IMR-90 (cell line): ENCODE measurements at regions not wholly inside any gene's neighbourhood (a gene's known extent, or its start where the extent isn't known, plus 50 kb on each side); places are given as distances from the start of the nearest gene placed in this dataset.

ENCODE experiments used
- ATAC-seq: fragments of 200-7000 bp; cut with Tn5 transposase; 2 replicates; pipeline ENCODE4 v1.9.1; 2020; ENCODE audit warnings: low read depth, mild to moderate bottlenecking, moderate library complexity
- BruUV-seq: library from RNA; stranded (reverse); fragments of 400-500 nt; replicated peaks from 2 replicates; lab custom pipeline; 2021; lab: Mats Ljungman, UMichigan
- CTCF ChIA-PET: fragments of 300-600 bp; formaldehyde crosslinking; extraction: SDS; loops from one replicate; lab custom pipeline; 2021; ENCODE audit warnings: antibody characterized with exemption; lab: Yijun Ruan, JAX
- POLR2A ChIA-PET: fragments of 300-600 bp; sonication (Branson Sonifier 250); formaldehyde crosslinking; loops from one replicate; lab custom pipeline; 2022; ENCODE audit warnings: antibody characterized with exemption; ENCODE audit not compliant: unreplicated experiment; lab: Charles Lee
- DNase-seq: peaks from one replicate; pipeline ENCODE4 v3.0.0; 2013
- H2AFZ ChIP-seq: replicated peaks from 2 replicates; pipeline ENCODE3; 2013; ENCODE audit warnings: low read length, mild to moderate bottlenecking; ENCODE audit not compliant: poor library complexity
- H2AK5ac ChIP-seq: 2 replicates; pipeline ENCODE4 v1.6.1; 2013; ENCODE audit warnings: low read depth, low read length, inconsistent platforms
- H2AK9ac ChIP-seq: replicated peaks from 2 replicates; pipeline ENCODE3; 2013; ENCODE audit warnings: mild to moderate bottlenecking, low read depth, low read length, moderate library complexity; ENCODE audit not compliant: poor library complexity
- H2BK120ac ChIP-seq: 2 replicates; pipeline ENCODE4 v1.6.1; 2013; ENCODE audit warnings: low read depth, low read length, inconsistent platforms
- H2BK15ac ChIP-seq: 3 replicates; pipeline ENCODE4 v1.6.1; 2013; ENCODE audit warnings: low read depth, low read length, inconsistent platforms
- H2BK20ac ChIP-seq: 2 replicates; pipeline ENCODE4 v1.6.1; 2013; ENCODE audit warnings: low read depth, mild to moderate bottlenecking, inconsistent platforms, low read length, moderate library complexity
- H2BK5ac ChIP-seq: 2 replicates; pipeline ENCODE4 v1.6.1; 2013; ENCODE audit warnings: mild to moderate bottlenecking, low read depth, low read length, inconsistent platforms; ENCODE audit not compliant: poor library complexity, severe bottlenecking
- H3K14ac ChIP-seq: replicated peaks from 2 replicates; pipeline ENCODE4 v1.6.1; 2013; ENCODE audit warnings: low read depth, low read length, inconsistent platforms
- H3K18ac ChIP-seq: 2 replicates; pipeline ENCODE4 v1.6.1; 2013; ENCODE audit warnings: low read depth, low read length, control low read depth
- H3K23ac ChIP-seq: 2 replicates; pipeline ENCODE4 v1.6.1; 2013; ENCODE audit warnings: low read depth, low read length, inconsistent platforms
- H3K27ac ChIP-seq: 2 replicates; pipeline ENCODE4 v1.5.1; 2013; ENCODE audit warnings: mild to moderate bottlenecking, control low read depth, low read length; ENCODE audit not compliant: insufficient read depth
- H3K27me3 ChIP-seq: 2 replicates; pipeline ENCODE4 v1.6.1; 2013; ENCODE audit warnings: low read length; ENCODE audit not compliant: control insufficient read depth, insufficient read depth
- H3K36me3 ChIP-seq: 2 replicates; pipeline ENCODE4 v1.6.1; 2013; ENCODE audit warnings: low read length, mixed read lengths; ENCODE audit not compliant: control insufficient read depth, insufficient read depth
- H3K4ac ChIP-seq: 2 replicates; pipeline ENCODE4 v1.6.1; 2013; ENCODE audit warnings: low read depth, low read length, inconsistent platforms
- H3K4me1 ChIP-seq: 2 replicates; pipeline ENCODE4 v1.6.1; 2013; ENCODE audit warnings: low read length, mixed read lengths; ENCODE audit not compliant: control insufficient read depth, insufficient read depth
- H3K4me2 ChIP-seq: 2 replicates; pipeline ENCODE4 v1.6.1; 2013; ENCODE audit warnings: low read depth, mild to moderate bottlenecking, control low read depth, low read length, moderate library complexity
- H3K4me3 ChIP-seq: 2 replicates; pipeline ENCODE4 v1.5.1; 2013; ENCODE audit warnings: low read depth, mild to moderate bottlenecking, control low read depth, low read length, moderate library complexity; ENCODE audit not compliant: insufficient read depth
- H3K56ac ChIP-seq: 2 replicates; pipeline ENCODE4 v1.6.1; 2013; ENCODE audit warnings: low read length, inconsistent platforms; ENCODE audit not compliant: insufficient read depth; ENCODE audit errors: extremely low read depth
- H3K79me1 ChIP-seq, 2 experiments: 2 replicates each; pipeline ENCODE4 v1.6.1; 2013; ENCODE audit warnings: low read length in 2 of 2, inconsistent platforms in 1 of 2, low read depth in 1 of 2
- H3K9ac ChIP-seq: 2 replicates; pipeline ENCODE4 v1.6.1; 2013; ENCODE audit warnings: low read depth, low read length, control low read depth
- H3K9me1 ChIP-seq: 2 replicates; pipeline ENCODE4 v1.6.1; 2013; ENCODE audit warnings: low read length, inconsistent platforms; ENCODE audit not compliant: insufficient read depth
- H3K9me3 ChIP-seq: 2 replicates; pipeline ENCODE4 v1.6.1; 2013; ENCODE audit warnings: low read length; ENCODE audit not compliant: control insufficient read depth, insufficient read depth
- H4K20me1 ChIP-seq: 2 replicates; pipeline ENCODE4 v1.6.1; 2013; ENCODE audit warnings: low read length, inconsistent platforms; ENCODE audit not compliant: insufficient read depth
- H4K5ac ChIP-seq: 2 replicates; pipeline ENCODE4 v1.6.1; 2013; ENCODE audit warnings: mild to moderate bottlenecking, low read depth, low read length, control low read depth
- H4K8ac ChIP-seq, 2 experiments: 2 replicates each; pipeline ENCODE4 v1.6.1; 2013; ENCODE audit warnings: low read depth in 2 of 2, low read length in 2 of 2, control low read depth in 1 of 2, inconsistent platforms in 1 of 2
- H4K91ac ChIP-seq: 2 replicates; pipeline ENCODE4 v1.6.1; 2013; ENCODE audit warnings: low read depth, low read length, inconsistent platforms; ENCODE audit not compliant: insufficient read depth
- BHLHE40 ChIP-seq: fragments of 150-350 bp; IDR thresholded peaks from 2 replicates; pipeline ENCODE4 v1.6.1; 2016; ENCODE audit warnings: mild to moderate bottlenecking, low read depth, low read length
- CEBPB ChIP-seq: IDR thresholded peaks from 2 replicates; pipeline ENCODE4 v1.6.1; 2012; ENCODE audit warnings: low read depth, low read length, improper control_type of control experiment
- CHD1 ChIP-seq: IDR thresholded peaks from 2 replicates; pipeline ENCODE4 v1.6.1; 2012; ENCODE audit warnings: low read depth, low read length, improper control_type of control experiment
- CTCF ChIP-seq: conservative IDR thresholded peaks from 2 replicates; pipeline ENCODE4 v1.5.1; 2012; ENCODE audit warnings: mild to moderate bottlenecking, low read depth, low read length, improper control_type of control experiment
- ELK1 ChIP-seq: fragments of 150-350 bp; IDR thresholded peaks from 2 replicates; pipeline ENCODE4 v1.6.1; 2016; ENCODE audit warnings: low read depth, mild to moderate bottlenecking, low read length, moderate library complexity, borderline replicate concordance
- MXI1 ChIP-seq: IDR thresholded peaks from 2 replicates; pipeline ENCODE4 v1.6.1; 2012; ENCODE audit warnings: low read depth, mild to moderate bottlenecking, low read length, moderate library complexity, borderline replicate concordance
- POLR2A ChIP-seq: IDR thresholded peaks from 2 replicates; pipeline ENCODE4 v1.6.1; 2012; ENCODE audit warnings: mild to moderate bottlenecking, low read depth, low read length
- RCOR1 ChIP-seq: IDR thresholded peaks from 2 replicates; pipeline ENCODE4 v1.6.1; 2012; ENCODE audit warnings: mild to moderate bottlenecking, low read length, improper control_type of control experiment; ENCODE audit not compliant: insufficient replicate concordance
- RFX5 ChIP-seq: IDR thresholded peaks from 2 replicates; pipeline ENCODE4 v1.8.0; 2012; ENCODE audit warnings: low read depth, mild to moderate bottlenecking, low read length, moderate library complexity
- SMC3 ChIP-seq: fragments of 150-350 bp; IDR thresholded peaks from 2 replicates; pipeline ENCODE4 v1.6.1; 2016; ENCODE audit warnings: low read depth, mild to moderate bottlenecking, antibody characterized with exemption, low read length, moderate library complexity
- WGBS, 2 experiments: methylation state at CpG; one replicate each; pipeline versions ENCODE4 v1.1.5 to v1.1.7; 2013; ENCODE audit warnings: missing lambda C conversion rate in 2 of 2; ENCODE audit not compliant: insufficient read length in 1 of 2; ENCODE audit errors: extremely low coverage in 2 of 2; 5-methylcytosine and 5-hydroxymethylcytosine counted together
- dilution Hi-C: fragments of 300-500 bp; cut with HindIII; formaldehyde crosslinking; loops from one replicate; pipeline ENCODE4 v1.14.3; 2018; ENCODE audit warnings: low sequenced_read_pairs; ENCODE audit not compliant: unreplicated experiment
- in situ Hi-C: fragments of 300-500 bp; cut with MboI; formaldehyde crosslinking; loops from 3 replicates; pipeline ENCODE4 v1.14.3; 2019; ENCODE audit warnings: low sequenced_read_pairs, inconsistent platforms, mixed read lengths
- intact Hi-C: fragments of 100-400 bp; cut with micrococcal nuclease; formaldehyde crosslinking; loops from 2 replicates; pipeline ENCODE4 v1.10.0; 2022

- Histone ChIP-seq H3K27me3 (no peaks in the 10 kb centered on the region; the same call in 1 of the 2 replicates), H3K9ac (no peak overlapping the region), H2AK9ac (no peak overlapping the region), H2BK5ac (no peak overlapping the region), H3K9me3 (no peaks in the 10 kb centered on the region), H4K20me1 (no peaks in the 10 kb centered on the region), H3K27ac (no peak overlapping the region), H3K23ac (no peak overlapping the region), H3K36me3 (no peaks in the 10 kb centered on the region), H3K14ac (no peak overlapping the region), H3K4me2 (no peak overlapping the region), H4K5ac (no peak overlapping the region), H3K56ac (no peak overlapping the region), H2BK15ac (no peak overlapping the region), H2AK5ac (no peak overlapping the region), H3K4me3 (no peak overlapping the region), H2AFZ (no peak overlapping the region), H2BK20ac (no peak overlapping the region), H3K79me1 (peaks cover 0 to 2% of the 10 kb centered on the region in 2 experiments; a peak in 1 of 4 replicates), H3K18ac (no peak overlapping the region), H2BK120ac (no peak overlapping the region), H3K4ac (no peak overlapping the region), H3K4me1 (no peaks in the 10 kb centered on the region), H4K8ac (no peak overlapping the region), H4K91ac (no peak overlapping the region), H3K9me1 (peaks cover 11% of the 10 kb centered on the region)
- BruUV-seq: no TSS peak
- in situ Hi-C loops: no loop called here
- dilution Hi-C loops: no loop called here
- no peak for DNase-seq
- TF ChIP-seq SMC3 (no peak), CHD1 (no peak), BHLHE40 (no peak), MXI1 (no peak), CTCF (no peak), RFX5 (no peak), CEBPB (no peak), POLR2A (no peak), RCOR1 (no peak), ELK1 (no peak)
- CTCF ChIA-PET: no interaction called here
- no peak for ATAC-seq
- POLR2A ChIA-PET: no interaction called here
- 80% methylated on average over 5 of the region's 17 CpGs; no CpG with 5 or more reads in 1 of the 2 experiments for WGBS, 2 experiments
- intact Hi-C loops: no loop called here
These were observed 2152.3 kb upstream of the PIK3C3 start for GRCh38 chr18:39802648-39803229.
